ENCODE measurements at regions not wholly inside any gene's neighbourhood (a gene's known extent, or its start where the extent isn't known, plus 50 kb on each side); places are given as distances from the start of the nearest gene placed in this dataset.

DNA sequence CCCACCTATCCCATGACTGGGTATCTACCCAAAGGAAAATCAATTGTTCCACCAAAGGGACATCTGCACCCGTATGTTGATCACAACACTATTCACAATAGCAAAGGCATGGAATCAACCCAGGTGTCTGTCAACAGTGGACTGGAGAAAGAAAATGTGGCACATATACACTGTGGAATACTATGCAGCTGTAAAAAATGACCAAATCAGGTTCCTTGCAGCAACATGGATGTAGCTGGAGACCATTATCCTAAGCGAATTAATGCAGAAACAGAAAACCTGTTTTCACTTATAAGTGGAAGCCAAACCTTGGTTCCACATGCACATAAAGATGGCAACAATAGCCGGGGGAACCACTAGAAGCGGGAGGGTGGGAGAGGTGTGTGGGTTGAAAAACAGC lies 228.6 kb downstream of the UQCRFS1 start:
- TF ChIP-seq POLR2A (IDR thresholded peaks at IDR 0.05) = no peak
- TF ChIP-seq, protein P1, sequence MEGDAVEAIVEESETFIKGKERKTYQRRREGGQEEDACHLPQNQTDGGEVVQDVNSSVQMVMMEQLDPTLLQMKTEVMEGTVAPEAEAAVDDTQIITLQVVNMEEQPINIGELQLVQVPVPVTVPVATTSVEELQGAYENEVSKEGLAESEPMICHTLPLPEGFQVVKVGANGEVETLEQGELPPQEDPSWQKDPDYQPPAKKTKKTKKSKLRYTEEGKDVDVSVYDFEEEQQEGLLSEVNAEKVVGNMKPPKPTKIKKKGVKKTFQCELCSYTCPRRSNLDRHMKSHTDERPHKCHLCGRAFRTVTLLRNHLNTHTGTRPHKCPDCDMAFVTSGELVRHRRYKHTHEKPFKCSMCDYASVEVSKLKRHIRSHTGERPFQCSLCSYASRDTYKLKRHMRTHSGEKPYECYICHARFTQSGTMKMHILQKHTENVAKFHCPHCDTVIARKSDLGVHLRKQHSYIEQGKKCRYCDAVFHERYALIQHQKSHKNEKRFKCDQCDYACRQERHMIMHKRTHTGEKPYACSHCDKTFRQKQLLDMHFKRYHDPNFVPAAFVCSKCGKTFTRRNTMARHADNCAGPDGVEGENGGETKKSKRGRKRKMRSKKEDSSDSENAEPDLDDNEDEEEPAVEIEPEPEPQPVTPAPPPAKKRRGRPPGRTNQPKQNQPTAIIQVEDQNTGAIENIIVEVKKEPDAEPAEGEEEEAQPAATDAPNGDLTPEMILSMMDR (IDR thresholded peaks at IDR 0.05) = no peak
- Histone ChIP-seq H3K4me1 (no peaks in the 10 kb centered on the region), H3K27ac (no peak overlapping the region), H3K4me3 (no peak overlapping the region), H3K36me3 (no peaks in the 10 kb centered on the region), H3K27me3 (no peaks in the 10 kb centered on the region), H3K9me3 (no peaks in the 10 kb centered on the region)
- intact Hi-C loops (cut with DNase I) = no loop called here
- WGBS (ENCODE audit: insufficient coverage, low coverage, low lambda C conversion rate, missing lambda C conversion rate) = 77% methylated on average over 4 of the region's 4 CpGs
- ATAC-seq (no peak), DNase-seq (no peak)

DNA sequence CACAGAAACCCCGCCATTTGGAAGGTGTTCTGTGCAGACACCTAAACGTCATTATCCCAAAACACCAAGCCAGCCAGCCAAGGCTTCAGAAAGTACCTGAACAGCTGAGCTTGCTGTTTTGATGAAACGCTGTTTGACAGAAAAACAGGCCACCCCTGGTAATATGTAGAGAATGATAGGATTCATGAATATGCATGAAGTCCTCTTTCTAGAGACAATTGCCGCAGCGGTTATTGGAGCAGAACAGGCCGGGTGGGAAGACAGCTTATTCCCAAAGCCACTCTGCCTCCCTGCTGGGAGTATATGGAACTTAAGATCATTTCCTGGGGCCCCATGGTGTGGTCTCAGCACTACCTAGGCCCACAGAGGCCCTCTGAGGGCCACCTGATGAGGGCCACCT lies 229.5 kb downstream of the UQCRFS1 start:
- Histone ChIP-seq H3K27me3 (no peaks in the 10 kb centered on the region), H3K4me1 (no peaks in the 10 kb centered on the region), H3K4me3 (no peak overlapping the region), H3K9me3 (no peaks in the 10 kb centered on the region), H3K27ac (no peak overlapping the region), H3K36me3 (no peaks in the 10 kb centered on the region)
- intact Hi-C loops (cut with DNase I) = no loop called here
- DNase-seq = no peak
- TF ChIP-seq, protein P1 (IDR thresholded peaks at IDR 0.05) = no peak
- no peak for TF ChIP-seq POLR2A (IDR thresholded peaks at IDR 0.05)
- 78% methylated on average over 6 of the region's 6 CpGs for WGBS (ENCODE audit: insufficient coverage, low coverage, low lambda C conversion rate, missing lambda C conversion rate)
- ATAC-seq = no peak

DNA sequence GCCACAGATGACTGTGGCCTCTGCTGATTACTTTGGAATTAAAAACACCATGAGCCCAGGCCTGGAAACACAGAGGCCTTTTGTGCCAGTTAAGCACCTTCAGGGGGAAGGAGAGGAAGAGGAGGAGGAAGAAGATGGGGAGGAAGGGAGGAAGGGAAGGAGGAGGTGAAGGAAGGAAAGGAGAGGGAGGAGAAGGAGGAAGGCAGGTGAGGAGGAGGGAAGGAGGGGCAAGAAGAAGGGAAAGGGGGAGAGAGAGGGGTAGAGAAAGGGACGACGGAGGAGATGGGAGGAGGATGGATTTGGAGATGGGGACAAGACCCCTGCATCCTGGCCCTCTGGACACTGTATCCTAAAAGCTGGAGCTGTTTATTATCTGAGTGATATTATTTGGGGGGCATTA lies 231.0 kb downstream of the UQCRFS1 start:
- no peak for TF ChIP-seq POLR2A (IDR thresholded peaks at IDR 0.05)
- TF ChIP-seq, protein P1 (IDR thresholded peaks at IDR 0.05) = no peak

DNA sequence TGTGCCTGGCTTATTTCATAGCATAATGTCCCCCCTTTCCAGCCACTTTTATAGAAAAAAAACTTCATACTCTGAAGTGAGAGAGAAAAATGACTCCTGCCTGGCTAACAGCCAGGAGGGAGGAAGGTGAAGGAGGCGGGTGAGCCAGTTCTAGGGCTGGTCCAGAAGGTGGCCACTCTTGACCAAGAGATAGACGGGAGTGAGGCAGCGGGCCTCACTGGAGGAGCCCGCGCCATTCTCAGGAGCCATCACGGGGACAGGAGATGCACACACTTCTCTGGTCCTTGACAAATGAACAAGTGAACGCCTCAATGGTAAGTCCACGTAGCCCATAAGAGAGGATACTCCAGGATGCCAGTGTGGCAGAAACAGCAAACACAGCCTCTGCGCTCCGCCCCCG lies 231.4 kb downstream of the UQCRFS1 start:
- ATAC-seq = no peak

More for the DNA sequence above, 231.0 kb downstream of the UQCRFS1 start:
- Histone ChIP-seq H3K4me3 (no peak overlapping the region), H3K27ac (no peak overlapping the region), H3K36me3 (no peaks in the 10 kb centered on the region), H3K9me3 (no peaks in the 10 kb centered on the region), H3K4me1 (no peaks in the 10 kb centered on the region), H3K27me3 (no peaks in the 10 kb centered on the region)
- intact Hi-C loops (cut with DNase I) = no loop called here
- 86% methylated on average over 2 of the region's 2 CpGs for WGBS (ENCODE audit: insufficient coverage, low coverage, low lambda C conversion rate, missing lambda C conversion rate)
- ATAC-seq (no peak), DNase-seq (no peak)

More for the DNA sequence above, 231.4 kb downstream of the UQCRFS1 start:
- H3K9me3 ChIP-seq = no peaks in the 10 kb centered on the region
- H3K4me3 ChIP-seq = no peak overlapping the region
- intact Hi-C loops (cut with DNase I) = no loop called here
- H3K27ac ChIP-seq = no peak overlapping the region
- TF ChIP-seq, protein P1 (IDR thresholded peaks at IDR 0.05) = no peak
- no peak for TF ChIP-seq POLR2A (IDR thresholded peaks at IDR 0.05)
- H3K27me3 ChIP-seq = no peaks in the 10 kb centered on the region
- DNase-seq = no peak
- 59% methylated on average over 4 of the region's 11 CpGs for WGBS (ENCODE audit: insufficient coverage, low coverage, low lambda C conversion rate, missing lambda C conversion rate)
- no peaks in the 10 kb centered on the region for H3K4me1 ChIP-seq
- H3K36me3 ChIP-seq = no peaks in the 10 kb centered on the region
